ENCODE measurements at regions not wholly inside any gene's neighbourhood (a gene's known extent, or its start where the extent isn't known, plus 50 kb on each side); places are given as distances from the start of the nearest gene placed in this dataset.

- no peak overlapping the region for H3K27ac ChIP-seq (ENCODE audit: low read length)
- no peak overlapping the region for H3K9ac ChIP-seq (ENCODE audit: low read depth, low read length)
- TF ChIP-seq EZH2 (IDR thresholded peaks at IDR 0.05; ENCODE audit: borderline replicate concordance, low read depth, low read length, severe bottlenecking), result no peak
- TF ChIP-seq, protein P1, sequence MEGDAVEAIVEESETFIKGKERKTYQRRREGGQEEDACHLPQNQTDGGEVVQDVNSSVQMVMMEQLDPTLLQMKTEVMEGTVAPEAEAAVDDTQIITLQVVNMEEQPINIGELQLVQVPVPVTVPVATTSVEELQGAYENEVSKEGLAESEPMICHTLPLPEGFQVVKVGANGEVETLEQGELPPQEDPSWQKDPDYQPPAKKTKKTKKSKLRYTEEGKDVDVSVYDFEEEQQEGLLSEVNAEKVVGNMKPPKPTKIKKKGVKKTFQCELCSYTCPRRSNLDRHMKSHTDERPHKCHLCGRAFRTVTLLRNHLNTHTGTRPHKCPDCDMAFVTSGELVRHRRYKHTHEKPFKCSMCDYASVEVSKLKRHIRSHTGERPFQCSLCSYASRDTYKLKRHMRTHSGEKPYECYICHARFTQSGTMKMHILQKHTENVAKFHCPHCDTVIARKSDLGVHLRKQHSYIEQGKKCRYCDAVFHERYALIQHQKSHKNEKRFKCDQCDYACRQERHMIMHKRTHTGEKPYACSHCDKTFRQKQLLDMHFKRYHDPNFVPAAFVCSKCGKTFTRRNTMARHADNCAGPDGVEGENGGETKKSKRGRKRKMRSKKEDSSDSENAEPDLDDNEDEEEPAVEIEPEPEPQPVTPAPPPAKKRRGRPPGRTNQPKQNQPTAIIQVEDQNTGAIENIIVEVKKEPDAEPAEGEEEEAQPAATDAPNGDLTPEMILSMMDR (IDR thresholded peaks at IDR 0.05; ENCODE audit: borderline replicate concordance, extremely low read depth, low read length, poor library complexity, severe bottlenecking), result peak; percentile 16
- no peak overlapping the region for H3K4me2 ChIP-seq (ENCODE audit: insufficient read depth, low read length)
- H2AFZ ChIP-seq (ENCODE audit: low read depth, low read length), result no peak overlapping the region
- no peaks in the 10 kb centered on the region for H3K4me1 ChIP-seq (ENCODE audit: insufficient read depth, low read length)
- H3K36me3 ChIP-seq (ENCODE audit: insufficient read depth, low read length), result no peaks in the 10 kb centered on the region
- H3K9me3 ChIP-seq (ENCODE audit: insufficient read depth, low read length, severe bottlenecking), result no peaks in the 10 kb centered on the region
- peaks cover 5% of the 10 kb centered on the region for H3K27me3 ChIP-seq (ENCODE audit: insufficient read depth, low read length, poor library complexity)
- H4K20me1 ChIP-seq (ENCODE audit: insufficient read depth, low read length), result no peaks in the 10 kb centered on the region
- H3K4me3 ChIP-seq (ENCODE audit: low read depth in 1 of 2, low read length in 2 of 2), result no peak overlapping the region
- no peak for ATAC-seq (ENCODE audit: insufficient read depth, low read depth)
- H3K79me2 ChIP-seq (ENCODE audit: insufficient read depth, low read length), result no peaks in the 10 kb centered on the region
- no peak for DNase-seq
Observed at GRCh38 chr2:60675301-60675700, 80.8 kb upstream of the PAPOLG start.

GRCh38 chr2:60676706-60677330 lies 79.2 kb upstream of the PAPOLG start:
- no peaks in the 10 kb centered on the region for H3K4me1 ChIP-seq (ENCODE audit: insufficient read depth, low read length)
- no peak for ATAC-seq (ENCODE audit: insufficient read depth, low read depth)
- no peaks in the 10 kb centered on the region for H4K20me1 ChIP-seq (ENCODE audit: insufficient read depth, low read length)
- no peak overlapping the region for H2AFZ ChIP-seq (ENCODE audit: low read depth, low read length)
- peaks cover 5% of the 10 kb centered on the region for H3K27me3 ChIP-seq (ENCODE audit: insufficient read depth, low read length, poor library complexity)
- H3K79me2 ChIP-seq (ENCODE audit: insufficient read depth, low read length), result no peaks in the 10 kb centered on the region
- H3K27ac ChIP-seq (ENCODE audit: low read length), result no peak overlapping the region
- H3K9me3 ChIP-seq (ENCODE audit: insufficient read depth, low read length, severe bottlenecking), result no peaks in the 10 kb centered on the region
- no peak overlapping the region for H3K4me3 ChIP-seq (ENCODE audit: low read depth in 1 of 2, low read length in 2 of 2)
- TF ChIP-seq, protein P1 (IDR thresholded peaks at IDR 0.05; ENCODE audit: borderline replicate concordance, extremely low read depth, low read length, poor library complexity, severe bottlenecking), result no peak
- no peak for TF ChIP-seq EZH2 (IDR thresholded peaks at IDR 0.05; ENCODE audit: borderline replicate concordance, low read depth, low read length, severe bottlenecking)
- no peak overlapping the region for H3K4me2 ChIP-seq (ENCODE audit: insufficient read depth, low read length)
- H3K36me3 ChIP-seq (ENCODE audit: insufficient read depth, low read length), result no peaks in the 10 kb centered on the region
- no peak for DNase-seq
- H3K9ac ChIP-seq (ENCODE audit: low read depth, low read length), result no peak overlapping the region

GRCh38 chr2:60677356-60677755 lies 78.7 kb upstream of the PAPOLG start:
- ATAC-seq (ENCODE audit: insufficient read depth, low read depth) (no peak), DNase-seq (no peak)
- no peak for TF ChIP-seq EZH2 (IDR thresholded peaks at IDR 0.05; ENCODE audit: borderline replicate concordance, low read depth, low read length, severe bottlenecking)
- TF ChIP-seq, protein P1 (IDR thresholded peaks at IDR 0.05; ENCODE audit: borderline replicate concordance, extremely low read depth, low read length, poor library complexity, severe bottlenecking), result no peak
- Histone ChIP-seq H3K27ac (ENCODE audit: low read length) (no peak overlapping the region), H3K36me3 (ENCODE audit: insufficient read depth, low read length) (no peaks in the 10 kb centered on the region), H3K4me2 (ENCODE audit: insufficient read depth, low read length) (no peak overlapping the region), H3K4me1 (ENCODE audit: insufficient read depth, low read length) (no peaks in the 10 kb centered on the region), H3K9ac (ENCODE audit: low read depth, low read length) (no peak overlapping the region), H3K4me3 (ENCODE audit: low read depth in 1 of 2, low read length in 2 of 2) (no peak overlapping the region), H3K9me3 (ENCODE audit: insufficient read depth, low read length, severe bottlenecking) (no peaks in the 10 kb centered on the region), H4K20me1 (ENCODE audit: insufficient read depth, low read length) (no peaks in the 10 kb centered on the region), H2AFZ (ENCODE audit: low read depth, low read length) (no peak overlapping the region), H3K79me2 (ENCODE audit: insufficient read depth, low read length) (no peaks in the 10 kb centered on the region), H3K27me3 (ENCODE audit: insufficient read depth, low read length, poor library complexity) (peaks cover 3% of the 10 kb centered on the region)
